H9 (cell line): ENCODE measurements at regions not wholly inside any gene's neighbourhood (a gene's known extent, or its start where the extent isn't known, plus 50 kb on each side); places are given as distances from the start of the nearest gene placed in this dataset.

ENCODE experiments used
- DNase-seq: peaks from one replicate; pipeline ENCODE4 v3.0.0-alpha.2; 2017
- H2AFZ ChIP-seq: one replicate; pipeline ENCODE4 v1.6.1; 2013; ENCODE audit warnings: mild to moderate bottlenecking, low read length, control low read depth, moderate library complexity
- H2AK5ac ChIP-seq: 2 replicates; pipeline ENCODE4 v1.6.1; 2013; ENCODE audit warnings: low read length, control low read depth, mixed read lengths; ENCODE audit not compliant: insufficient read length
- H2BK120ac ChIP-seq: one replicate; pipeline ENCODE4 v1.6.1; 2013; ENCODE audit warnings: low read depth, mild to moderate bottlenecking, low read length, control low read depth, inconsistent platforms; ENCODE audit not compliant: poor library complexity, severe bottlenecking
- H2BK12ac ChIP-seq: 2 replicates; pipeline ENCODE4 v1.6.1; 2013; ENCODE audit warnings: low read length, control low read depth, mixed read lengths, low read depth; ENCODE audit not compliant: insufficient read length
- H2BK15ac ChIP-seq: 2 replicates; pipeline ENCODE4 v1.6.1; 2013; ENCODE audit warnings: low read depth, low read length, control low read depth
- H2BK20ac ChIP-seq: one replicate; pipeline ENCODE4 v1.6.1; 2013; ENCODE audit warnings: low read depth, mild to moderate bottlenecking, low read length, control low read depth, inconsistent platforms; ENCODE audit not compliant: poor library complexity, severe bottlenecking
- H2BK5ac ChIP-seq: 2 replicates; pipeline ENCODE4 v1.6.1; 2013; ENCODE audit warnings: low read length, control low read depth, mixed read lengths; ENCODE audit not compliant: insufficient read length
- H3K14ac ChIP-seq: 2 replicates; pipeline ENCODE4 v1.6.1; 2013; ENCODE audit warnings: low read length, control low read depth; ENCODE audit not compliant: insufficient read depth
- H3K18ac ChIP-seq: 2 replicates; pipeline ENCODE4 v1.6.1; 2013; ENCODE audit warnings: low read depth, mild to moderate bottlenecking, mixed read lengths, low read length, control low read depth; ENCODE audit not compliant: insufficient read length
- H3K23ac ChIP-seq: 2 replicates; pipeline ENCODE4 v1.6.1; 2013; ENCODE audit warnings: low read length, control low read depth, mixed read lengths, low read depth; ENCODE audit not compliant: insufficient read length
- H3K23me2 ChIP-seq: 2 replicates; pipeline ENCODE4 v1.6.1; 2013; ENCODE audit warnings: low read depth, mild to moderate bottlenecking, mixed read lengths, low read length, control low read depth; ENCODE audit not compliant: insufficient read length, poor library complexity, severe bottlenecking
- H3K27ac ChIP-seq: 2 replicates; pipeline ENCODE4 v1.5.1; 2013; ENCODE audit warnings: low read length, control low read depth, mixed read lengths, low read depth; ENCODE audit not compliant: insufficient read length
- H3K27me3 ChIP-seq: 2 replicates; pipeline ENCODE4 v1.6.1; 2013; ENCODE audit warnings: low read length, control low read depth, inconsistent platforms; ENCODE audit not compliant: insufficient read depth
- H3K4ac ChIP-seq: 2 replicates; pipeline ENCODE4 v1.6.1; 2013; ENCODE audit warnings: low read depth, mild to moderate bottlenecking, control low read depth, inconsistent platforms, low read length, moderate library complexity
- H3K4me1 ChIP-seq: 2 replicates; pipeline ENCODE4 v1.6.1; 2013; ENCODE audit warnings: low read length, control low read depth, inconsistent platforms; ENCODE audit not compliant: insufficient read depth
- H3K4me2 ChIP-seq: 2 replicates; pipeline ENCODE4 v1.6.1; 2013; ENCODE audit warnings: low read length, control low read depth, mixed read lengths; ENCODE audit not compliant: insufficient read length, insufficient read depth
- H3K56ac ChIP-seq: 2 replicates; pipeline ENCODE4 v1.6.1; 2013; ENCODE audit warnings: low read depth, mild to moderate bottlenecking, mixed read lengths, low read length, control low read depth; ENCODE audit not compliant: insufficient read length
- H3K79me1 ChIP-seq: 2 replicates; pipeline ENCODE4 v1.6.1; 2013; ENCODE audit warnings: low read depth, mild to moderate bottlenecking, moderate library complexity, low read length, control low read depth, inconsistent platforms; ENCODE audit not compliant: insufficient read depth, poor library complexity, severe bottlenecking
- H3K79me2 ChIP-seq: 2 replicates; pipeline ENCODE4 v1.6.1; 2013; ENCODE audit warnings: low read length, control low read depth, inconsistent platforms; ENCODE audit not compliant: insufficient read depth
- H3K9ac ChIP-seq: 2 replicates; pipeline ENCODE4 v1.6.1; 2013; ENCODE audit warnings: low read length, control low read depth, mixed read lengths; ENCODE audit not compliant: insufficient read length; ENCODE audit errors: extremely low read depth
- H3K9me3 ChIP-seq: one replicate; pipeline ENCODE4 v1.6.1; 2013; ENCODE audit warnings: low read depth, low read length, inconsistent platforms; ENCODE audit not compliant: control insufficient read depth
- H3T11ph ChIP-seq: one replicate; pipeline ENCODE4 v1.6.1; 2013; ENCODE audit warnings: mild to moderate bottlenecking, low read length, control low read depth, inconsistent platforms
- H4K20me1 ChIP-seq: one replicate; pipeline ENCODE4 v1.6.1; 2013; ENCODE audit not compliant: control insufficient read depth, insufficient read length, insufficient read depth
- H4K5ac ChIP-seq: 2 replicates; pipeline ENCODE4 v1.6.1; 2013; ENCODE audit warnings: low read depth, mild to moderate bottlenecking, mixed read lengths, low read length, control low read depth; ENCODE audit not compliant: insufficient read length
- H4K8ac ChIP-seq: replicated peaks from 2 replicates; pipeline ENCODE4 v1.6.1; 2013; ENCODE audit warnings: low read length, control low read depth, mixed read lengths, low read depth; ENCODE audit not compliant: insufficient read length
- H4K91ac ChIP-seq: 2 replicates; pipeline ENCODE4 v1.6.1; 2013; ENCODE audit warnings: low read depth, mild to moderate bottlenecking, moderate library complexity, mixed read lengths, low read length, control low read depth; ENCODE audit not compliant: insufficient read length
- H3K27ac Mint-ChIP-seq, 3 experiments: 2 replicates in 2 of 3; 3 replicates in 1 of 3; pipeline ENCODE4 v1.8.0; 2020 to 2021; ENCODE audit warnings: mixed read lengths in 3 of 3, mild to moderate bottlenecking in 1 of 3, moderate library complexity in 1 of 3
- H3K27me3 Mint-ChIP-seq: 2 replicates; pipeline ENCODE4 v1.8.0; 2021; ENCODE audit warnings: low read depth, mild to moderate bottlenecking, moderate library complexity, mixed read lengths
- H3K36me3 Mint-ChIP-seq, 3 experiments: 2 replicates in 2 of 3; 3 replicates in 1 of 3; pipeline ENCODE4 v1.8.0; 2020 to 2021; ENCODE audit warnings: low read depth in 3 of 3, mixed read lengths in 3 of 3; ENCODE audit not compliant: insufficient read depth in 1 of 3
- H3K4me1 Mint-ChIP-seq, 2 experiments: 2 replicates each; pipeline ENCODE4 v1.8.0; 2020; ENCODE audit warnings: mixed read lengths in 2 of 2
- H3K4me3 Mint-ChIP-seq, 2 experiments: 2 replicates in 1 of 2; 3 replicates in 1 of 2; pipeline ENCODE4 v1.8.0; 2020 to 2021; ENCODE audit warnings: mild to moderate bottlenecking in 2 of 2, mixed read lengths in 2 of 2, moderate library complexity in 1 of 2
- H3K9me3 Mint-ChIP-seq, 2 experiments: 2 replicates in 1 of 2; 3 replicates in 1 of 2; pipeline ENCODE4 v1.8.0; 2020; ENCODE audit warnings: mild to moderate bottlenecking in 2 of 2, mixed read lengths in 2 of 2, moderate library complexity in 1 of 2
- CTCF ChIP-seq: fragments of 200-600 bp; sonication (generic); conservative IDR thresholded peaks from 3 replicates; pipeline ENCODE4 v1.8.0; 2021; ENCODE audit warnings: antibody characterized with exemption, mild to moderate bottlenecking

DNA sequence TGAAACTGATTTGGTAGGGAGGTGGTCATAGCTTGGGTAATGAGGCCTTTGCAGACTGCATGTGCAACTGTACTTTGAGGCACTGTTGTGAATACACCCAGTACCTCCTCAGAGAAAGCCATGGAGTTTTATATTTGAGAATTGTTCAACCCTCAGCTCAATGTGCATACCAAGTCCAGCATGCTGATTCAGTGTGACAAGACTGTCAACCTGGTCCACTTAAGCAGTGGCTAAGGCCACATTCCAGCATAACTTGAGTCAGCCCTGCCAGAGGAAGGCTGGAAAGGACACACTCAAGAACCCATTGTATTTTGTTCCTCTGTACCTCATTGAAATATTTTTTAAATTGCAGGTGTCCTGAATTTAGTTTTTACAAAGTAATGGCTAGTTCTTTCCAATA, 121.8 kb upstream of the HNMT start:
- H2AFZ ChIP-seq: no peak overlapping the region
- no peaks in the 10 kb centered on the region for H3K27me3 ChIP-seq
- no peak overlapping the region for H2BK5ac ChIP-seq
- no peak overlapping the region for H3K14ac ChIP-seq
- Mint-ChIP-seq H3K27me3 (no peaks in the 10 kb centered on the region), H3K4me3 (no peak overlapping the region), H3K9me3 (peaks cover 11 to 14% of the 10 kb centered on the region in 2 experiments), H3K4me1 (peaks cover 13 to 16% of the 10 kb centered on the region in 2 experiments), H3K36me3 (peaks cover 0 to 8% (median 3%) of the 10 kb centered on the region in 3 experiments; a peak in 4 of 7 replicates), H3K27ac (no peak overlapping the region)
- H2BK12ac ChIP-seq: no peak overlapping the region
- peaks cover 2% of the 10 kb centered on the region; the same call in 1 of the 2 replicates for H3K4me1 ChIP-seq
- H2BK120ac ChIP-seq: no peak overlapping the region
- no peaks in the 10 kb centered on the region for H3K79me2 ChIP-seq
- H3K23ac ChIP-seq: no peak overlapping the region
- no peak overlapping the region for H4K91ac ChIP-seq
- no peak overlapping the region for H3K56ac ChIP-seq
- no peak overlapping the region for H3K27ac ChIP-seq
- H3K4me2 ChIP-seq: no peak overlapping the region
- no peak for TF ChIP-seq CTCF
- H4K20me1 ChIP-seq: no peaks in the 10 kb centered on the region
- H3K23me2 ChIP-seq: no peaks in the 10 kb centered on the region
- DNase-seq: no peak
- H3K4ac ChIP-seq: no peak overlapping the region
- no peak overlapping the region for H3K18ac ChIP-seq
- H2BK15ac ChIP-seq: no peak overlapping the region
- H2BK20ac ChIP-seq: no peak overlapping the region
- no peaks in the 10 kb centered on the region for H3K79me1 ChIP-seq
- H4K8ac ChIP-seq: no peak overlapping the region
- H3K9ac ChIP-seq: no peak overlapping the region
- no peaks in the 10 kb centered on the region for H3K9me3 ChIP-seq
- no peak overlapping the region for H2AK5ac ChIP-seq
- no peak overlapping the region for H3T11ph ChIP-seq
- no peak overlapping the region for H4K5ac ChIP-seq
